ENCODE measurements at regions not wholly inside any gene's neighbourhood (a gene's known extent, or its start where the extent isn't known, plus 50 kb on each side); places are given as distances from the start of the nearest gene placed in this dataset.

- H3K4me1 Mint-ChIP-seq = no peaks in the 10 kb centered on the region
- no peak for TF ChIP-seq CTCF (IDR thresholded peaks at IDR 0.05; ENCODE audit: unreplicated experiment)
- H3K36me3 Mint-ChIP-seq = no peaks in the 10 kb centered on the region
- H3K9me3 Mint-ChIP-seq = peaks cover 1% of the 10 kb centered on the region
- no peak for DNase-seq (ENCODE audit: low spot score in 2 of 2, unreplicated experiment in 2 of 2)
- no peak overlapping the region for H3K27ac Mint-ChIP-seq
- peaks cover 9% of the 10 kb centered on the region for H3K27me3 Mint-ChIP-seq (ENCODE audit: low read depth)
- no peak overlapping the region for H3K4me3 Mint-ChIP-seq
These were observed 184.4 kb downstream of the SUDS3 start for GRCh38 chr12:118560733-118561132.

- H3K4me3 Mint-ChIP-seq = no peak overlapping the region
- peaks cover 38% of the 10 kb centered on the region for H3K9me3 Mint-ChIP-seq
- H3K36me3 Mint-ChIP-seq = no peaks in the 10 kb centered on the region
- no peaks in the 10 kb centered on the region for H3K27me3 Mint-ChIP-seq (ENCODE audit: low read depth)
- H3K4me1 Mint-ChIP-seq = no peaks in the 10 kb centered on the region
- TF ChIP-seq CTCF (IDR thresholded peaks at IDR 0.05; ENCODE audit: unreplicated experiment) = no peak
- no peak for DNase-seq (ENCODE audit: low spot score in 2 of 2, unreplicated experiment in 2 of 2)
- H3K27ac Mint-ChIP-seq = no peak overlapping the region
These were observed 195.4 kb downstream of the SUDS3 start for GRCh38 chr12:118571730-118572129.

GRCh38 chr12:118574288-118574687 is 197.9 kb downstream of the SUDS3 start:
- no peaks in the 10 kb centered on the region for H3K4me1 Mint-ChIP-seq
- no peaks in the 10 kb centered on the region for H3K36me3 Mint-ChIP-seq
- no peak for TF ChIP-seq CTCF (IDR thresholded peaks at IDR 0.05; ENCODE audit: unreplicated experiment)
- no peak overlapping the region for H3K27ac Mint-ChIP-seq
- H3K27me3 Mint-ChIP-seq (ENCODE audit: low read depth) = no peaks in the 10 kb centered on the region
- H3K9me3 Mint-ChIP-seq = peaks cover 29% of the 10 kb centered on the region
- DNase-seq (ENCODE audit: low spot score in 2 of 2, unreplicated experiment in 2 of 2) = no peak
- H3K4me3 Mint-ChIP-seq = no peak overlapping the region

- H3K36me3 Mint-ChIP-seq = no peaks in the 10 kb centered on the region
- DNase-seq (ENCODE audit: low spot score in 2 of 2, unreplicated experiment in 2 of 2) = no peak
- no peaks in the 10 kb centered on the region for H3K4me1 Mint-ChIP-seq
- TF ChIP-seq CTCF (IDR thresholded peaks at IDR 0.05; ENCODE audit: unreplicated experiment) = no peak
- peaks cover 15% of the 10 kb centered on the region for H3K9me3 Mint-ChIP-seq
- no peak overlapping the region for H3K4me3 Mint-ChIP-seq
- H3K27ac Mint-ChIP-seq = no peak overlapping the region
- H3K27me3 Mint-ChIP-seq (ENCODE audit: low read depth) = no peaks in the 10 kb centered on the region
These were observed 199.4 kb downstream of the SUDS3 start for GRCh38 chr12:118575730-118576129.

GRCh38 chr12:118581371-118581770 is 205.0 kb downstream of the SUDS3 start:
- Mint-ChIP-seq H3K36me3 (no peaks in the 10 kb centered on the region), H3K9me3 (no peaks in the 10 kb centered on the region), H3K27me3 (ENCODE audit: low read depth) (no peaks in the 10 kb centered on the region), H3K4me3 (no peak overlapping the region), H3K4me1 (no peaks in the 10 kb centered on the region), H3K27ac (no peak overlapping the region)
- no peak for DNase-seq (ENCODE audit: low spot score in 2 of 2, unreplicated experiment in 2 of 2)
- TF ChIP-seq CTCF (IDR thresholded peaks at IDR 0.05; ENCODE audit: unreplicated experiment) = no peak

GRCh38 chr12:118582863-118583262 is 206.5 kb downstream of the SUDS3 start:
- no peaks in the 10 kb centered on the region for H3K36me3 Mint-ChIP-seq
- no peak for DNase-seq (ENCODE audit: low spot score in 2 of 2, unreplicated experiment in 2 of 2)
- no peak overlapping the region for H3K4me3 Mint-ChIP-seq
- no peaks in the 10 kb centered on the region for H3K27me3 Mint-ChIP-seq (ENCODE audit: low read depth)
- H3K4me1 Mint-ChIP-seq = no peaks in the 10 kb centered on the region
- no peak overlapping the region for H3K27ac Mint-ChIP-seq
- no peaks in the 10 kb centered on the region for H3K9me3 Mint-ChIP-seq
- TF ChIP-seq CTCF (IDR thresholded peaks at IDR 0.05; ENCODE audit: unreplicated experiment) = no peak
